ENCODE measurements at regions not wholly inside any gene's neighbourhood (a gene's known extent, or its start where the extent isn't known, plus 50 kb on each side); places are given as distances from the start of the nearest gene placed in this dataset.
A peak's percentile ranks its signal among the peaks of the same experiment; 100 is the strongest.
"Not testable (repeated sequence)": the region's sequence is repeated elsewhere in the genome, so short reads cannot be mapped to it uniquely, and the experiment has no call there.

GRCh38 chr3:81989274-81989673 is 227.8 kb upstream of the GBE1 start:
- no peak overlapping the region for H3K4me3 ChIP-seq (ENCODE audit: low read depth, low read length)
- H3K27ac ChIP-seq (ENCODE audit: low read depth, low read length): no peak overlapping the region
- H3K4me1 ChIP-seq (ENCODE audit: control insufficient read depth, insufficient read depth, low read length): peaks cover 20% of the 10 kb centered on the region
- H3K9ac ChIP-seq (ENCODE audit: low read depth, low read length): no peak overlapping the region
- H3K9me3 ChIP-seq (ENCODE audit: control insufficient read depth, insufficient read depth, low read length): no peaks in the 10 kb centered on the region; the same call in 1 of the 2 replicates
- no peaks in the 10 kb centered on the region for H3K27me3 ChIP-seq (ENCODE audit: control insufficient read depth, insufficient read depth, low read length)
- H3K36me3 ChIP-seq (ENCODE audit: control insufficient read depth, insufficient read depth, low read length): no peaks in the 10 kb centered on the region

GRCh38 chr3:81987412-81987811 is 226.0 kb upstream of the GBE1 start:
- H3K4me1 ChIP-seq (ENCODE audit: control insufficient read depth, insufficient read depth, low read length): peaks cover 20% of the 10 kb centered on the region
- H3K9me3 ChIP-seq (ENCODE audit: control insufficient read depth, insufficient read depth, low read length); H3K27me3 ChIP-seq (ENCODE audit: control insufficient read depth, insufficient read depth, low read length); H3K36me3 ChIP-seq (ENCODE audit: control insufficient read depth, insufficient read depth, low read length); H3K4me3 ChIP-seq (ENCODE audit: low read depth, low read length); H3K9ac ChIP-seq (ENCODE audit: low read depth, low read length); H3K27ac ChIP-seq (ENCODE audit: low read depth, low read length): not testable (repeated sequence)

GRCh38 chr3:81985996-81986723 is 224.7 kb upstream of the GBE1 start:
- no peaks in the 10 kb centered on the region for H3K36me3 ChIP-seq (ENCODE audit: control insufficient read depth, insufficient read depth, low read length)
- H3K9ac ChIP-seq (ENCODE audit: low read depth, low read length): no peak overlapping the region
- no peaks in the 10 kb centered on the region; the same call in 1 of the 2 replicates for H3K9me3 ChIP-seq (ENCODE audit: control insufficient read depth, insufficient read depth, low read length)
- peaks cover 20% of the 10 kb centered on the region for H3K4me1 ChIP-seq (ENCODE audit: control insufficient read depth, insufficient read depth, low read length)
- no peak overlapping the region for H3K4me3 ChIP-seq (ENCODE audit: low read depth, low read length)
- H3K27ac ChIP-seq (ENCODE audit: low read depth, low read length): no peak overlapping the region
- no peaks in the 10 kb centered on the region for H3K27me3 ChIP-seq (ENCODE audit: control insufficient read depth, insufficient read depth, low read length)

- H3K27ac ChIP-seq (ENCODE audit: low read depth, low read length): no peak overlapping the region
- no peaks in the 10 kb centered on the region for H3K27me3 ChIP-seq (ENCODE audit: control insufficient read depth, insufficient read depth, low read length)
- no peaks in the 10 kb centered on the region; the same call in 1 of the 2 replicates for H3K9me3 ChIP-seq (ENCODE audit: control insufficient read depth, insufficient read depth, low read length)
- H3K4me3 ChIP-seq (ENCODE audit: low read depth, low read length): no peak overlapping the region
- H3K4me1 ChIP-seq (ENCODE audit: control insufficient read depth, insufficient read depth, low read length): peaks cover 7% of the 10 kb centered on the region
- H3K9ac ChIP-seq (ENCODE audit: low read depth, low read length): no peak overlapping the region
- no peaks in the 10 kb centered on the region for H3K36me3 ChIP-seq (ENCODE audit: control insufficient read depth, insufficient read depth, low read length)
Observed at GRCh38 chr3:81983382-81983781, 221.9 kb upstream of the GBE1 start.

GRCh38 chr3:81980596-81981494 is 219.4 kb upstream of the GBE1 start:
- H3K27me3 ChIP-seq (ENCODE audit: control insufficient read depth, insufficient read depth, low read length): no peaks in the 10 kb centered on the region
- H3K4me3 ChIP-seq (ENCODE audit: low read depth, low read length): no peak overlapping the region
- no peak overlapping the region for H3K9ac ChIP-seq (ENCODE audit: low read depth, low read length)
- H3K9me3 ChIP-seq (ENCODE audit: control insufficient read depth, insufficient read depth, low read length): no peaks in the 10 kb centered on the region
- no peaks in the 10 kb centered on the region for H3K4me1 ChIP-seq (ENCODE audit: control insufficient read depth, insufficient read depth, low read length)
- no peak overlapping the region for H3K27ac ChIP-seq (ENCODE audit: low read depth, low read length)
- no peaks in the 10 kb centered on the region for H3K36me3 ChIP-seq (ENCODE audit: control insufficient read depth, insufficient read depth, low read length)

- Histone ChIP-seq H3K27me3 (ENCODE audit: control insufficient read depth, insufficient read depth, low read length) (no peaks in the 10 kb centered on the region; the same call in 1 of the 2 replicates), H3K4me3 (ENCODE audit: low read depth, low read length) (no peak overlapping the region), H3K9me3 (ENCODE audit: control insufficient read depth, insufficient read depth, low read length) (no peaks in the 10 kb centered on the region)
Observed at GRCh38 chr3:81974751-81975150, 213.3 kb upstream of the GBE1 start.

GRCh38 chr3:81968658-81969057 is 207.2 kb upstream of the GBE1 start:
- H3K9ac ChIP-seq (ENCODE audit: low read depth, low read length): no peak overlapping the region
- no peaks in the 10 kb centered on the region for H3K36me3 ChIP-seq (ENCODE audit: control insufficient read depth, insufficient read depth, low read length)
- H3K9me3 ChIP-seq (ENCODE audit: control insufficient read depth, insufficient read depth, low read length): no peaks in the 10 kb centered on the region
- no peaks in the 10 kb centered on the region; the same call in 1 of the 2 replicates for H3K27me3 ChIP-seq (ENCODE audit: control insufficient read depth, insufficient read depth, low read length)
- peaks cover 48% of the 10 kb centered on the region for H3K4me1 ChIP-seq (ENCODE audit: control insufficient read depth, insufficient read depth, low read length)
- H3K4me3 ChIP-seq (ENCODE audit: low read depth, low read length): no peak overlapping the region
- H3K27ac ChIP-seq (ENCODE audit: low read depth, low read length): no peak overlapping the region

More at GRCh38 chr3:81974751-81975150, 213.3 kb upstream of the GBE1 start:
- H3K9ac ChIP-seq (ENCODE audit: low read depth, low read length): no peak overlapping the region
- H3K4me1 ChIP-seq (ENCODE audit: control insufficient read depth, insufficient read depth, low read length): peaks cover 5% of the 10 kb centered on the region; the same call in 1 of the 2 replicates
- no peak overlapping the region for H3K27ac ChIP-seq (ENCODE audit: low read depth, low read length)
- no peaks in the 10 kb centered on the region for H3K36me3 ChIP-seq (ENCODE audit: control insufficient read depth, insufficient read depth, low read length)

- H3K27ac ChIP-seq (ENCODE audit: low read depth, low read length): no peak overlapping the region
- no peaks in the 10 kb centered on the region; the same call in 1 of the 2 replicates for H3K27me3 ChIP-seq (ENCODE audit: control insufficient read depth, insufficient read depth, low read length)
- H3K9me3 ChIP-seq (ENCODE audit: control insufficient read depth, insufficient read depth, low read length): no peaks in the 10 kb centered on the region
- no peak overlapping the region for H3K4me3 ChIP-seq (ENCODE audit: low read depth, low read length)
- peaks cover 48% of the 10 kb centered on the region for H3K4me1 ChIP-seq (ENCODE audit: control insufficient read depth, insufficient read depth, low read length)
- no peak overlapping the region for H3K9ac ChIP-seq (ENCODE audit: low read depth, low read length)
- H3K36me3 ChIP-seq (ENCODE audit: control insufficient read depth, insufficient read depth, low read length): no peaks in the 10 kb centered on the region
Observed at GRCh38 chr3:81967393-81967792, 205.9 kb upstream of the GBE1 start.

- Histone ChIP-seq H3K4me1 (ENCODE audit: control insufficient read depth, insufficient read depth, low read length) (peaks cover 48% of the 10 kb centered on the region), H3K9ac (ENCODE audit: low read depth, low read length) (no peak overlapping the region), H3K9me3 (ENCODE audit: control insufficient read depth, insufficient read depth, low read length) (no peaks in the 10 kb centered on the region), H3K27ac (ENCODE audit: low read depth, low read length) (peak overlapping the region; percentile 30), H3K27me3 (ENCODE audit: control insufficient read depth, insufficient read depth, low read length) (no peaks in the 10 kb centered on the region), H3K36me3 (ENCODE audit: control insufficient read depth, insufficient read depth, low read length) (no peaks in the 10 kb centered on the region), H3K4me3 (ENCODE audit: low read depth, low read length) (peak overlapping the region; percentile 22; the same call in 1 of the 2 replicates)
Observed at GRCh38 chr3:81965696-81966095, 204.3 kb upstream of the GBE1 start.

- H3K4me1 ChIP-seq (ENCODE audit: control insufficient read depth, insufficient read depth, low read length): peaks cover 31% of the 10 kb centered on the region
- H3K9ac ChIP-seq (ENCODE audit: low read depth, low read length): no peak overlapping the region
- no peak overlapping the region for H3K4me3 ChIP-seq (ENCODE audit: low read depth, low read length)
- H3K9me3 ChIP-seq (ENCODE audit: control insufficient read depth, insufficient read depth, low read length): no peaks in the 10 kb centered on the region
- no peaks in the 10 kb centered on the region for H3K36me3 ChIP-seq (ENCODE audit: control insufficient read depth, insufficient read depth, low read length)
- H3K27me3 ChIP-seq (ENCODE audit: control insufficient read depth, insufficient read depth, low read length): no peaks in the 10 kb centered on the region
- H3K27ac ChIP-seq (ENCODE audit: low read depth, low read length): no peak overlapping the region
Observed at GRCh38 chr3:81962396-81962795, 201.0 kb upstream of the GBE1 start.
